ENCODE measurements at regions not wholly inside any gene's neighbourhood (a gene's known extent, or its start where the extent isn't known, plus 50 kb on each side); places are given as distances from the start of the nearest gene placed in this dataset.

GRCh38 chr10:117477961-117478670, 64.4 kb upstream of the EMX2 start:
- Histone ChIP-seq H3K79me1 (ENCODE audit: low read length) (no peaks in the 10 kb centered on the region), H3K18ac (ENCODE audit: low read length) (no peak overlapping the region), H2AK5ac (ENCODE audit: low read length) (no peak overlapping the region), H3K4ac (ENCODE audit: low read depth, low read length) (no peak overlapping the region), H4K8ac (ENCODE audit: low read depth, low read length) (no peak overlapping the region), H3K27ac (ENCODE audit: low read depth, low read length) (no peak overlapping the region), H3K56ac (ENCODE audit: low read length) (no peak overlapping the region), H4K5ac (ENCODE audit: low read length) (no peak overlapping the region), H2BK15ac (replicated peaks; ENCODE audit: low read depth) (no peak overlapping the region), H2BK120ac (ENCODE audit: low read depth, low read length) (no peak overlapping the region), H3K4me2 (ENCODE audit: low read length) (no peak overlapping the region), H3K4me3 (ENCODE audit: low read length) (no peak overlapping the region), H3K23ac (ENCODE audit: low read length) (no peak overlapping the region), H3K4me1 (ENCODE audit: control insufficient read depth, low read depth, low read length) (no peaks in the 10 kb centered on the region), H3K9ac (ENCODE audit: low read length) (no peak overlapping the region), H2BK5ac (ENCODE audit: low read length) (no peak overlapping the region), H3K27me3 (ENCODE audit: insufficient read depth, low read length, poor library complexity) (no peaks in the 10 kb centered on the region), H3K79me2 (ENCODE audit: control insufficient read depth, insufficient read depth, low read length) (no peaks in the 10 kb centered on the region), H3K36me3 (ENCODE audit: control insufficient read depth, insufficient read depth, low read length) (no peaks in the 10 kb centered on the region)
- peak; percentile 37 for DNase-seq
- WGBS (ENCODE audit: extremely low coverage, insufficient coverage, low lambda C conversion rate) = no CpG with 5 or more reads among the region's 5 CpGs

GRCh38 chr10:117477211-117477947, 65.2 kb upstream of the EMX2 start:
- no peak overlapping the region for H4K5ac ChIP-seq (ENCODE audit: low read length)
- no peaks in the 10 kb centered on the region for H3K36me3 ChIP-seq (ENCODE audit: control insufficient read depth, insufficient read depth, low read length)
- H3K4me2 ChIP-seq (ENCODE audit: low read length) = no peak overlapping the region
- H4K8ac ChIP-seq (ENCODE audit: low read depth, low read length) = no peak overlapping the region
- H3K4me3 ChIP-seq (ENCODE audit: low read length) = no peak overlapping the region
- H3K4ac ChIP-seq (ENCODE audit: low read depth, low read length) = no peak overlapping the region
- no peak overlapping the region for H3K27ac ChIP-seq (ENCODE audit: low read depth, low read length)
- no peak overlapping the region for H3K56ac ChIP-seq (ENCODE audit: low read length)
- H3K79me1 ChIP-seq (ENCODE audit: low read length) = no peaks in the 10 kb centered on the region
- no peak overlapping the region for H2AK5ac ChIP-seq (ENCODE audit: low read length)
- H3K27me3 ChIP-seq (ENCODE audit: insufficient read depth, low read length, poor library complexity) = no peaks in the 10 kb centered on the region
- H2BK120ac ChIP-seq (ENCODE audit: low read depth, low read length) = no peak overlapping the region
- no peak for DNase-seq
- H2BK15ac ChIP-seq (replicated peaks; ENCODE audit: low read depth) = no peak overlapping the region
- no CpG with 5 or more reads among the region's 2 CpGs for WGBS (ENCODE audit: extremely low coverage, insufficient coverage, low lambda C conversion rate)
- H3K23ac ChIP-seq (ENCODE audit: low read length) = no peak overlapping the region
- no peak overlapping the region for H3K18ac ChIP-seq (ENCODE audit: low read length)
- no peaks in the 10 kb centered on the region for H3K79me2 ChIP-seq (ENCODE audit: control insufficient read depth, insufficient read depth, low read length)
- no peak overlapping the region for H2BK5ac ChIP-seq (ENCODE audit: low read length)
- H3K4me1 ChIP-seq (ENCODE audit: control insufficient read depth, low read depth, low read length) = no peaks in the 10 kb centered on the region
- H3K9ac ChIP-seq (ENCODE audit: low read length) = no peak overlapping the region

- H2BK15ac ChIP-seq (replicated peaks; ENCODE audit: low read depth) = no peak overlapping the region
- no peak overlapping the region for H4K5ac ChIP-seq (ENCODE audit: low read length)
- no peak overlapping the region for H2BK120ac ChIP-seq (ENCODE audit: low read depth, low read length)
- H3K56ac ChIP-seq (ENCODE audit: low read length) = no peak overlapping the region
- H2BK5ac ChIP-seq (ENCODE audit: low read length) = no peak overlapping the region
- no peak overlapping the region for H3K4ac ChIP-seq (ENCODE audit: low read depth, low read length)
- H3K36me3 ChIP-seq (ENCODE audit: control insufficient read depth, insufficient read depth, low read length) = no peaks in the 10 kb centered on the region
- no peak overlapping the region for H3K27ac ChIP-seq (ENCODE audit: low read depth, low read length)
- no peak overlapping the region for H3K23ac ChIP-seq (ENCODE audit: low read length)
- H3K18ac ChIP-seq (ENCODE audit: low read length) = no peak overlapping the region
- H3K27me3 ChIP-seq (ENCODE audit: insufficient read depth, low read length, poor library complexity) = no peaks in the 10 kb centered on the region
- no peak overlapping the region for H3K9ac ChIP-seq (ENCODE audit: low read length)
- H3K4me1 ChIP-seq (ENCODE audit: control insufficient read depth, low read depth, low read length) = no peaks in the 10 kb centered on the region
- H3K4me2 ChIP-seq (ENCODE audit: low read length) = no peak overlapping the region
- no peaks in the 10 kb centered on the region for H3K79me1 ChIP-seq (ENCODE audit: low read length)
- DNase-seq = no peak
- no CpG with 5 or more reads among the region's 3 CpGs for WGBS (ENCODE audit: extremely low coverage, insufficient coverage, low lambda C conversion rate)
- no peak overlapping the region for H3K4me3 ChIP-seq (ENCODE audit: low read length)
- H4K8ac ChIP-seq (ENCODE audit: low read depth, low read length) = no peak overlapping the region
- no peak overlapping the region for H2AK5ac ChIP-seq (ENCODE audit: low read length)
- no peaks in the 10 kb centered on the region for H3K79me2 ChIP-seq (ENCODE audit: control insufficient read depth, insufficient read depth, low read length)
These were observed 65.8 kb upstream of the EMX2 start for GRCh38 chr10:117476716-117477115.

GRCh38 chr10:117476281-117476680, 66.3 kb upstream of the EMX2 start:
- Histone ChIP-seq H3K36me3 (ENCODE audit: control insufficient read depth, insufficient read depth, low read length) (no peaks in the 10 kb centered on the region), H3K23ac (ENCODE audit: low read length) (no peak overlapping the region), H3K4ac (ENCODE audit: low read depth, low read length) (no peak overlapping the region), H3K4me2 (ENCODE audit: low read length) (no peak overlapping the region), H4K5ac (ENCODE audit: low read length) (no peak overlapping the region), H3K27ac (ENCODE audit: low read depth, low read length) (no peak overlapping the region), H3K9ac (ENCODE audit: low read length) (no peak overlapping the region), H3K79me2 (ENCODE audit: control insufficient read depth, insufficient read depth, low read length) (no peaks in the 10 kb centered on the region), H3K27me3 (ENCODE audit: insufficient read depth, low read length, poor library complexity) (no peaks in the 10 kb centered on the region), H2AK5ac (ENCODE audit: low read length) (no peak overlapping the region), H3K56ac (ENCODE audit: low read length) (no peak overlapping the region), H3K4me3 (ENCODE audit: low read length) (no peak overlapping the region), H2BK15ac (replicated peaks; ENCODE audit: low read depth) (no peak overlapping the region), H3K18ac (ENCODE audit: low read length) (no peak overlapping the region), H4K8ac (ENCODE audit: low read depth, low read length) (no peak overlapping the region), H3K4me1 (ENCODE audit: control insufficient read depth, low read depth, low read length) (no peaks in the 10 kb centered on the region), H3K79me1 (ENCODE audit: low read length) (no peaks in the 10 kb centered on the region), H2BK120ac (ENCODE audit: low read depth, low read length) (no peak overlapping the region), H2BK5ac (ENCODE audit: low read length) (no peak overlapping the region)
- no CpG with 5 or more reads among the region's 2 CpGs for WGBS (ENCODE audit: extremely low coverage, insufficient coverage, low lambda C conversion rate)
- DNase-seq = no peak

GRCh38 chr10:117472872-117473271, 69.7 kb upstream of the EMX2 start:
- no peak overlapping the region for H3K56ac ChIP-seq (ENCODE audit: low read length)
- no peak overlapping the region for H3K18ac ChIP-seq (ENCODE audit: low read length)
- H2BK120ac ChIP-seq (ENCODE audit: low read depth, low read length) = no peak overlapping the region
- WGBS (ENCODE audit: extremely low coverage, insufficient coverage, low lambda C conversion rate) = no CpG with 5 or more reads among the region's 3 CpGs
- H4K5ac ChIP-seq (ENCODE audit: low read length) = no peak overlapping the region
- no peak overlapping the region for H2AK5ac ChIP-seq (ENCODE audit: low read length)
- H3K36me3 ChIP-seq (ENCODE audit: control insufficient read depth, insufficient read depth, low read length) = no peaks in the 10 kb centered on the region
- no peaks in the 10 kb centered on the region for H3K79me1 ChIP-seq (ENCODE audit: low read length)
- DNase-seq = no peak
- H3K27ac ChIP-seq (ENCODE audit: low read depth, low read length) = no peak overlapping the region
- no peak overlapping the region for H4K8ac ChIP-seq (ENCODE audit: low read depth, low read length)
- no peaks in the 10 kb centered on the region for H3K79me2 ChIP-seq (ENCODE audit: control insufficient read depth, insufficient read depth, low read length)
- no peak overlapping the region for H2BK5ac ChIP-seq (ENCODE audit: low read length)
- H3K27me3 ChIP-seq (ENCODE audit: insufficient read depth, low read length, poor library complexity) = no peaks in the 10 kb centered on the region
- no peak overlapping the region for H2BK15ac ChIP-seq (replicated peaks; ENCODE audit: low read depth)
- no peak overlapping the region for H3K9ac ChIP-seq (ENCODE audit: low read length)
- H3K4ac ChIP-seq (ENCODE audit: low read depth, low read length) = no peak overlapping the region
- no peaks in the 10 kb centered on the region for H3K4me1 ChIP-seq (ENCODE audit: control insufficient read depth, low read depth, low read length)
- no peak overlapping the region for H3K4me3 ChIP-seq (ENCODE audit: low read length)
- no peak overlapping the region for H3K4me2 ChIP-seq (ENCODE audit: low read length)
- H3K23ac ChIP-seq (ENCODE audit: low read length) = no peak overlapping the region

Measured in mesendoderm (in vitro differentiated cells).